K562 (cell line): ENCODE measurements at regions not wholly inside any gene's neighbourhood (a gene's known extent, or its start where the extent isn't known, plus 50 kb on each side); places are given as distances from the start of the nearest gene placed in this dataset.

Experiments used
- ATAC-seq: fragments of 200-7000 bp; cut with Tn5 transposase; 3 replicates; pipeline ENCODE4 v1.9.1; 2020; ENCODE audit warnings: moderate library complexity
- BruUV-seq: library from RNA; stranded (reverse); fragments of 400-500 nt; replicated peaks from 2 replicates; lab custom pipeline; 2021; lab: Mats Ljungman, UMichigan
- CTCF ChIA-PET: fragments of 300-600 bp; formaldehyde crosslinking; extraction: SDS; loops from one replicate; lab custom pipeline; 2021; ENCODE audit warnings: low intra/inter-chr PET ratio; lab: Yijun Ruan, JAX
- POLR2A ChIA-PET: fragments of 300-600, 350-650 bp; sonication (Branson Sonifier 250); formaldehyde crosslinking; extraction: SDS; loops from one replicate; lab custom pipeline; 2021; ENCODE audit warnings: antibody characterized with exemption, inconsistent platforms; lab: Yijun Ruan, JAX
- DNase-seq, 4 experiments: peaks; one replicate each; pipeline versions ENCODE4 v3.0.0 to v3.0.0-alpha.2; 2011 to 2018; ENCODE audit warnings: low spot score in 3 of 4, mixed read lengths in 3 of 4; ENCODE audit errors: extremely low read depth in 1 of 4
- FAIRE-seq: peaks from 2 replicates; lab custom pipeline; 2011; peaks lifted over from hg19 to GRCh38; lab: Jason Lieb, UNC
- H2AFZ ChIP-seq: 2 replicates; pipeline ENCODE4 v1.6.0; 2011; ENCODE audit warnings: low read depth, low read length, control low read depth, inconsistent platforms
- H3K27ac ChIP-seq: fragments of 200-600 bp; 3 replicates; pipeline ENCODE4 v1.8.0; 2011; ENCODE audit warnings: low read depth, mild to moderate bottlenecking, control low read depth, inconsistent platforms, low read length, moderate library complexity, mixed read lengths; ENCODE audit errors: extremely low read depth
- H3K27me3 ChIP-seq, 2 experiments: fragments of 300-600 bp in 1 of 2; 2 replicates in 1 of 2; 3 replicates in 1 of 2; pipeline versions ENCODE4 v1.6.0 to v1.8.0; 2011; ENCODE audit warnings: inconsistent platforms in 2 of 2, low read length in 2 of 2, mild to moderate bottlenecking in 1 of 2, mixed read lengths in 1 of 2, moderate library complexity in 1 of 2; ENCODE audit not compliant: control insufficient read depth in 2 of 2, insufficient read depth in 2 of 2
- H3K36me3 ChIP-seq: fragments of 300-600 bp; 3 replicates; pipeline ENCODE4 v1.8.0; 2011; ENCODE audit warnings: mild to moderate bottlenecking, low read length, inconsistent platforms; ENCODE audit not compliant: control insufficient read depth, insufficient read depth
- H3K4me1 ChIP-seq, 2 experiments: fragments of 200-600 bp in 1 of 2; replicated peaks in 1 of 2; 2 replicates in 1 of 2; 3 replicates in 1 of 2; pipeline versions ENCODE4 v1.5.1 to v1.8.0; 2011; ENCODE audit warnings: inconsistent platforms in 2 of 2, low read length in 2 of 2, mild to moderate bottlenecking in 1 of 2, mixed read lengths in 1 of 2, moderate library complexity in 1 of 2; ENCODE audit not compliant: control insufficient read depth in 2 of 2, insufficient read depth in 2 of 2
- H3K4me2 ChIP-seq: 2 replicates; pipeline ENCODE4 v1.6.1; 2011; ENCODE audit warnings: low read length, control low read depth, inconsistent platforms, mixed read lengths; ENCODE audit not compliant: insufficient read depth
- H3K4me3 ChIP-seq: fragments of 200-600 bp; sonication (generic), shearing (Covaris generic); 2 replicates; pipeline ENCODE4 v1.5.1; 2016; ENCODE audit warnings: control low read depth, inconsistent platforms
- H3K79me2 ChIP-seq: fragments of 200-600 bp; 3 replicates; pipeline ENCODE4 v1.8.0; 2011; ENCODE audit warnings: low read length, inconsistent platforms; ENCODE audit not compliant: control insufficient read depth, insufficient read depth
- H3K9ac ChIP-seq, 2 experiments: 2 replicates each; pipeline versions ENCODE4 v1.6.0 to v1.6.1; 2011; ENCODE audit warnings: low read depth in 2 of 2, low read length in 2 of 2, control low read depth in 1 of 2, inconsistent platforms in 1 of 2, mild to moderate bottlenecking in 1 of 2, mixed read lengths in 1 of 2; ENCODE audit not compliant: insufficient read depth in 1 of 2
- H3K9me1 ChIP-seq: one replicate; pipeline ENCODE4 v1.6.0; 2011; ENCODE audit warnings: inconsistent platforms, mild to moderate bottlenecking, low read length, moderate library complexity; ENCODE audit not compliant: control insufficient read depth, insufficient read depth
- H3K9me3 ChIP-seq: replicated peaks from 2 replicates; pipeline ENCODE4 v1.5.1; 2011; ENCODE audit warnings: low read depth, low read length, inconsistent platforms; ENCODE audit not compliant: control insufficient read depth, insufficient read depth
- H4K20me1 ChIP-seq: replicated peaks from 2 replicates; pipeline ENCODE4 v1.6.1; 2011; ENCODE audit warnings: low read length, inconsistent platforms, mixed read lengths; ENCODE audit not compliant: control insufficient read depth, insufficient read depth
- EGR1 ChIP-seq: fragments of 450-650 bp; conservative IDR thresholded peaks from 2 replicates; pipeline ENCODE4 v1.6.1; 2017; ENCODE audit warnings: mild to moderate bottlenecking
- ETV1 ChIP-seq: fragments of 450-650 bp; conservative IDR thresholded peaks from 2 replicates; pipeline ENCODE4 v1.6.1; 2016; ENCODE audit warnings: missing genetic modification characterization, control low read depth, low read depth, missing compliant biosample characterization
- HSF4 ChIP-seq: fragments of 250-450 bp; sonication (Bioruptor Pico); IDR thresholded peaks from 2 replicates; pipeline ENCODE4 v2.1.2; 2022; ENCODE audit warnings: mild to moderate bottlenecking, moderate library complexity, borderline replicate concordance
- NFRKB ChIP-seq: fragments of 450-650 bp; IDR thresholded peaks from 2 replicates; pipeline ENCODE4 v1.6.1; 2016; ENCODE audit warnings: low read depth
- POLR3A ChIP-seq: IDR thresholded peaks from 2 replicates; pipeline ENCODE4 v1.6.1; 2011; ENCODE audit warnings: borderline replicate concordance, mild to moderate bottlenecking, moderate library complexity; ENCODE audit not compliant: insufficient read length, insufficient read depth; ENCODE audit errors: extremely low read depth
- SRSF7 ChIP-seq: fragments of 200-400 bp; formaldehyde crosslinking; optimal IDR thresholded peaks from 2 replicates; pipeline ENCODE3; 2017; ENCODE audit warnings: mild to moderate bottlenecking, low read depth, low read length
- TCF7L2 ChIP-seq: fragments of 150-350 bp; IDR thresholded peaks from 2 replicates; pipeline ENCODE4 v1.6.1; 2016; ENCODE audit warnings: low read depth, mild to moderate bottlenecking, low read length, moderate library complexity
- ZBTB34 ChIP-seq: fragments of 250-450 bp; sonication (Bioruptor Pico); IDR thresholded peaks from 2 replicates; pipeline ENCODE4 v1.8.0; 2021; ENCODE audit warnings: mild to moderate bottlenecking, moderate library complexity
- ZBTB43 ChIP-seq: sonication (generic); formaldehyde crosslinking; IDR thresholded peaks from 2 replicates; pipeline ENCODE4 v1.8.0; 2023; ENCODE audit warnings: mild to moderate bottlenecking, missing genetic modification reagents
- ZNF224 ChIP-seq: sonication (generic); formaldehyde crosslinking; IDR thresholded peaks from 2 replicates; pipeline ENCODE4 v1.8.0; 2022; ENCODE audit warnings: mild to moderate bottlenecking, missing genetic modification reagents
- WGBS: fragments of 100-300 bp; shearing (Covaris generic); methylation state at CpG from one replicate; pipeline ENCODE4 v1.1.6; 2016; ENCODE audit warnings: low coverage, mixed read lengths; ENCODE audit not compliant: insufficient coverage; ENCODE audit errors: missing lambda C conversion rate; 5-methylcytosine and 5-hydroxymethylcytosine counted together
- in situ Hi-C: fragments of 300-500 bp; cut with MboI; formaldehyde crosslinking; loops from 4 replicates; pipeline ENCODE4 v1.15.0; 2018; ENCODE audit warnings: inconsistent platforms, mixed read lengths
- intact Hi-C: fragments of 100-400 bp; cut with micrococcal nuclease; formaldehyde crosslinking; loops from 2 replicates; pipeline ENCODE4 v1.14.2; 2022
- TF ChIP-seq, protein P1 (sequence below): sonication (generic); formaldehyde crosslinking; IDR thresholded peaks from 2 replicates; pipeline ENCODE4 v1.8.1; 2023; ENCODE audit warnings: mild to moderate bottlenecking, missing genetic modification reagents, moderate library complexity
- TF ChIP-seq, protein P2 (sequence below): fragments of 250-450 bp; sonication (Bioruptor Pico); IDR thresholded peaks from 2 replicates; pipeline ENCODE4 v1.9.0; 2021; ENCODE audit warnings: mild to moderate bottlenecking

DNA sequence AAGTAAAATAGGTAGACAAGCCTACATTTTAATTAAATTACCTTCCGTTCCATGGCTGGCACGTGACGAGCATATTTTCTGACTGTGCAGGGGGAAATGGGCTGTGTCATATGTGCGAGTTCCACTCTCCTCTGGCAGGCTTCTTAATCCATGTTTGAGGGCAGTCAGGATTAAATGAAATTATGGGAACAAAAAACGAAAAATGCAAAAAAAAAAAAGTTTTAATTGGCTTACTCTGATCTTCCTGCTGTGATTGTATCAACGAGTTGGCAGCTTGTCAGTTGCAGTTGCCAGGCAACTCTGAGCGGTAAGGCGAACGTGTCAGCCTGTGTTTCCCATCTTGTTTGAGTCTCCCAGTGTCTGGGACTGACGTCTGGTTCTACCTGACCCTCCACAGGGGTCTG, 302.9 kb upstream of the XYLT1 start:
- intact Hi-C loops (no loop called here), in situ Hi-C loops (no loop called here)
- Histone ChIP-seq H2AFZ (no peak overlapping the region), H3K27ac (no peak overlapping the region), H4K20me1 (no peaks in the 10 kb centered on the region), H3K36me3 (no peaks in the 10 kb centered on the region), H3K4me3 (no peak overlapping the region), H3K27me3 (no peaks in the 10 kb centered on the region), H3K4me2 (no peak overlapping the region), H3K4me1 (no peaks in the 10 kb centered on the region), H3K9me1 (no peaks in the 10 kb centered on the region), H3K9ac (no peak overlapping the region), H3K79me2 (no peaks in the 10 kb centered on the region), H3K9me3 (no peaks in the 10 kb centered on the region)
- ATAC-seq, result no peak
- FAIRE-seq, result no peak
- 3% methylated on average over 10 of the region's 10 CpGs for WGBS
- no TSS peak for BruUV-seq
- TF ChIP-seq ZNF224 (CRISPR knock-in tag), result no peak
- TF ChIP-seq ZBTB43 (CRISPR knock-in tag), result no peak
- TF ChIP-seq, protein P1, sequence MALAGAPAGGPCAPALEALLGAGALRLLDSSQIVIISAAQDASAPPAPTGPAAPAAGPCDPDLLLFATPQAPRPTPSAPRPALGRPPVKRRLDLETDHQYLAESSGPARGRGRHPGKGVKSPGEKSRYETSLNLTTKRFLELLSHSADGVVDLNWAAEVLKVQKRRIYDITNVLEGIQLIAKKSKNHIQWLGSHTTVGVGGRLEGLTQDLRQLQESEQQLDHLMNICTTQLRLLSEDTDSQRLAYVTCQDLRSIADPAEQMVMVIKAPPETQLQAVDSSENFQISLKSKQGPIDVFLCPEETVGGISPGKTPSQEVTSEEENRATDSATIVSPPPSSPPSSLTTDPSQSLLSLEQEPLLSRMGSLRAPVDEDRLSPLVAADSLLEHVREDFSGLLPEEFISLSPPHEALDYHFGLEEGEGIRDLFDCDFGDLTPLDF (CRISPR knock-in tag), result no peak
- TF ChIP-seq POLR3A, result no peak
- TF ChIP-seq EGR1, result no peak
- TF ChIP-seq TCF7L2, result no peak
- no peak for TF ChIP-seq ETV1 (tag)
- TF ChIP-seq, protein P2, sequence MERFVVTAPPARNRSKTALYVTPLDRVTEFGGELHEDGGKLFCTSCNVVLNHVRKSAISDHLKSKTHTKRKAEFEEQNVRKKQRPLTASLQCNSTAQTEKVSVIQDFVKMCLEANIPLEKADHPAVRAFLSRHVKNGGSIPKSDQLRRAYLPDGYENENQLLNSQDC, result no peak
- no peak for TF ChIP-seq NFRKB
- TF ChIP-seq ZBTB34 (CRISPR knock-in tag), result no peak
- TF ChIP-seq HSF4 (CRISPR knock-in tag), result no peak
- TF ChIP-seq SRSF7, result no peak
- POLR2A ChIA-PET, result no interaction called here
- no peak for DNase-seq
- CTCF ChIA-PET, result no interaction called here
